GM23338 (cell line): ENCODE measurements at regions not wholly inside any gene's neighbourhood (a gene's known extent, or its start where the extent isn't known, plus 50 kb on each side); places are given as distances from the start of the nearest gene placed in this dataset.

Source experiments
- ATAC-seq: fragments of 200-7000 bp; cut with Tn5 transposase; 3 replicates; pipeline ENCODE4 v1.9.1; 2020
- DNase-seq: peaks from one replicate; pipeline ENCODE4 v3.0.0-alpha.2; 2015; ENCODE audit warnings: low spot score
- H2AFZ ChIP-seq: fragments of 200-600 bp; sonication (generic); 2 replicates; pipeline ENCODE4 v1.8.0; 2016; ENCODE audit warnings: antibody characterized with exemption, mild to moderate bottlenecking, moderate library complexity
- H3F3A ChIP-seq: fragments of 200-600 bp; sonication (generic); replicated peaks from 2 replicates; pipeline ENCODE4 v1.8.0; 2017; ENCODE audit warnings: antibody characterized with exemption, mixed run types, low read depth
- H3K27ac ChIP-seq: fragments of 200-600 bp; sonication (generic); 2 replicates; pipeline ENCODE4 v1.6.1; 2016; ENCODE audit warnings: low read depth
- H3K27me3 ChIP-seq: fragments of 200-600 bp; sonication (generic); 2 replicates; pipeline ENCODE4 v1.8.0; 2016; ENCODE audit warnings: mild to moderate bottlenecking, mixed run types, moderate library complexity; ENCODE audit not compliant: insufficient read depth
- H3K36me3 ChIP-seq: fragments of 200-600 bp; sonication (generic); 2 replicates; pipeline ENCODE4 v1.8.0; 2016; ENCODE audit warnings: mild to moderate bottlenecking; ENCODE audit not compliant: insufficient read depth
- H3K4me1 ChIP-seq: fragments of 200-600 bp; sonication (generic); 2 replicates; pipeline ENCODE4 v1.8.0; 2016; ENCODE audit warnings: mild to moderate bottlenecking, moderate library complexity; ENCODE audit not compliant: insufficient read depth
- H3K4me2 ChIP-seq: fragments of 200-600 bp; sonication (generic); 2 replicates; pipeline ENCODE4 v1.7.1; 2017; ENCODE audit warnings: mixed run types
- H3K4me3 ChIP-seq: fragments of 200-600 bp; sonication (generic); 2 replicates; pipeline ENCODE4 v1.6.1; 2016; ENCODE audit warnings: mixed run types
- H3K79me2 ChIP-seq: fragments of 200-600 bp; sonication (generic); replicated peaks from 2 replicates; pipeline ENCODE4 v1.8.0; 2017; ENCODE audit warnings: mild to moderate bottlenecking; ENCODE audit not compliant: insufficient read depth
- H3K9me2 ChIP-seq: fragments of 200-600 bp; sonication (generic); 2 replicates; pipeline ENCODE4 v1.8.0; 2017; ENCODE audit not compliant: insufficient read depth
- H4K20me1 ChIP-seq: fragments of 200-600 bp; sonication (generic); replicated peaks from 2 replicates; pipeline ENCODE4 v1.8.0; 2017; ENCODE audit warnings: mild to moderate bottlenecking; ENCODE audit not compliant: insufficient read depth
- H3K27ac Mint-ChIP-seq: 2 replicates; pipeline ENCODE4 v1.8.0; 2020; ENCODE audit warnings: inconsistent platforms, mild to moderate bottlenecking, moderate library complexity, mixed read lengths
- H3K27me3 Mint-ChIP-seq: 3 replicates; pipeline ENCODE4 v1.8.0; 2022; ENCODE audit warnings: low read depth, mild to moderate bottlenecking, moderate library complexity, mixed read lengths, inconsistent platforms; ENCODE audit not compliant: insufficient read depth, poor library complexity
- H3K36me3 Mint-ChIP-seq: 3 replicates; pipeline ENCODE4 v1.8.0; 2021; ENCODE audit warnings: low read depth, mild to moderate bottlenecking, inconsistent platforms, moderate library complexity, mixed read lengths
- H3K4me1 Mint-ChIP-seq: 3 replicates; pipeline ENCODE4 v1.8.0; 2020; ENCODE audit warnings: mild to moderate bottlenecking, inconsistent platforms, mixed read lengths
- H3K4me3 Mint-ChIP-seq: 3 replicates; pipeline ENCODE4 v1.8.0; 2021; ENCODE audit warnings: moderate library complexity, mild to moderate bottlenecking, inconsistent platforms, mixed read lengths
- H3K9me3 Mint-ChIP-seq: 3 replicates; pipeline ENCODE4 v1.8.0; 2020; ENCODE audit warnings: moderate library complexity, mild to moderate bottlenecking, inconsistent platforms, mixed read lengths
- CREB1 ChIP-seq: fragments of 250-450 bp; sonication (Bioruptor Pico); IDR thresholded peaks from 2 replicates; pipeline ENCODE4 v1.5.0; 2020; ENCODE audit warnings: low read depth, mild to moderate bottlenecking, moderate library complexity
- EZH2 ChIP-seq: fragments of 200-600 bp; sonication (generic); IDR thresholded peaks from one replicate; pipeline ENCODE4 v1.8.0; 2017; ENCODE audit warnings: antibody characterized with exemption, mild to moderate bottlenecking, low read depth; ENCODE audit not compliant: unreplicated experiment
- EZH2phosphoT487 ChIP-seq: fragments of 200-600 bp; sonication (generic); IDR thresholded peaks from one replicate; pipeline ENCODE4 v1.8.1; 2018; ENCODE audit warnings: antibody characterized with exemption; ENCODE audit not compliant: unreplicated experiment
- JUNB ChIP-seq: IDR thresholded peaks from one replicate; pipeline ENCODE4 v1.6.1; 2016; ENCODE audit warnings: antibody characterized with exemption; ENCODE audit not compliant: unreplicated experiment
- NANOG ChIP-seq: IDR thresholded peaks from 2 replicates; pipeline ENCODE4 v1.6.1; 2016; ENCODE audit warnings: antibody characterized with exemption, borderline replicate concordance
- POLR2AphosphoS5 ChIP-seq: IDR thresholded peaks from 2 replicates; pipeline ENCODE4 v1.6.1; 2016; ENCODE audit warnings: antibody characterized with exemption, low read depth
- STAT1 ChIP-seq: IDR thresholded peaks from one replicate; pipeline ENCODE4 v1.6.1; 2016; ENCODE audit warnings: antibody characterized with exemption; ENCODE audit not compliant: unreplicated experiment
- ZNF114 ChIP-seq: fragments of 250-450 bp; sonication (Bioruptor Pico); IDR thresholded peaks from 2 replicates; pipeline ENCODE4 v1.5.0; 2020; ENCODE audit warnings: mild to moderate bottlenecking, moderate library complexity
- ZNF331 ChIP-seq: fragments of 250-450 bp; sonication (Bioruptor Pico); IDR thresholded peaks from 2 replicates; pipeline ENCODE4 v1.5.0; 2020; ENCODE audit warnings: low read depth, mild to moderate bottlenecking, moderate library complexity
- TF ChIP-seq, protein P1 (sequence below): IDR thresholded peaks from one replicate; pipeline ENCODE4 v1.6.1; 2018; ENCODE audit warnings: antibody characterized with exemption; ENCODE audit not compliant: unreplicated experiment
- TF ChIP-seq, protein P2 (sequence below): IDR thresholded peaks from 2 replicates; pipeline ENCODE4 v1.6.1; 2016; ENCODE audit warnings: antibody characterized with exemption
- TF ChIP-seq, protein P3 (sequence below), 2 experiments: fragments of 200-600 bp in 1 of 2; sonication (generic) in 1 of 2; conservative IDR thresholded peaks; 2 replicates each; pipeline versions ENCODE4 v1.5.1 to v1.6.1; 2016 to 2017; ENCODE audit warnings: antibody characterized with exemption in 2 of 2, low read depth in 2 of 2, mild to moderate bottlenecking in 2 of 2, moderate library complexity in 1 of 2
- TF ChIP-seq, protein P4 (sequence below): fragments of 250-450 bp; sonication (Bioruptor Pico); IDR thresholded peaks from 2 replicates; pipeline ENCODE4 v1.5.0; 2020; ENCODE audit warnings: mild to moderate bottlenecking, moderate library complexity

DNA sequence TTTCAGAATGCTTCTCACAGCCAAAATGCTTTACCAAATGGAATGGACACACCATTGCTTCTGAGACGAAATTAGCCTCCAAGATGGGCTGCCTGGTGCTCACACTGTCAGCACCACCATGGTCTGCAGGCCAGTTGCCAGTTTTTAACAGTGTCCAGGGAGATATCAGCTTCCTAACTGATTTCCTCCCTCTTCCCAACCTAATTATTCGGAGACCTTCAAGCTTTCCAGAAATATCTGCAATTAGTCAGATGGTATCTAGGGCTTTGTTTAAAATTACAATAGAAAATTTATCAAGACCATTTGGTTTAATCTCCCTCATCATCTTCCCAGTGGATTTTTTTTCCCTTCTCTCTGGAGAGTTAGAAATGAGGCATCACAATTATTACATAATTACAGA lies 287.5 kb downstream of the ZPLD1 start:
- no peaks in the 10 kb centered on the region for H3K27me3 Mint-ChIP-seq
- ATAC-seq, result no peak
- no peaks in the 10 kb centered on the region for H3K36me3 Mint-ChIP-seq
- H3K4me1 ChIP-seq, result no peaks in the 10 kb centered on the region
- no peaks in the 10 kb centered on the region for H3K9me3 Mint-ChIP-seq
- no peaks in the 10 kb centered on the region for H3F3A ChIP-seq
- DNase-seq, result no peak
- H3K27ac Mint-ChIP-seq, result no peak overlapping the region
- no peak overlapping the region for H3K4me3 ChIP-seq
- H3K27me3 ChIP-seq, result no peaks in the 10 kb centered on the region
- TF ChIP-seq NANOG (no peak), STAT1 (no peak), JUNB (no peak), CREB1 (CRISPR knock-in tag) (no peak), POLR2AphosphoS5 (no peak), ZNF331 (CRISPR knock-in tag) (no peak), EZH2 (no peak), ZNF114 (no peak), EZH2phosphoT487 (no peak)
- TF ChIP-seq, protein P1, sequence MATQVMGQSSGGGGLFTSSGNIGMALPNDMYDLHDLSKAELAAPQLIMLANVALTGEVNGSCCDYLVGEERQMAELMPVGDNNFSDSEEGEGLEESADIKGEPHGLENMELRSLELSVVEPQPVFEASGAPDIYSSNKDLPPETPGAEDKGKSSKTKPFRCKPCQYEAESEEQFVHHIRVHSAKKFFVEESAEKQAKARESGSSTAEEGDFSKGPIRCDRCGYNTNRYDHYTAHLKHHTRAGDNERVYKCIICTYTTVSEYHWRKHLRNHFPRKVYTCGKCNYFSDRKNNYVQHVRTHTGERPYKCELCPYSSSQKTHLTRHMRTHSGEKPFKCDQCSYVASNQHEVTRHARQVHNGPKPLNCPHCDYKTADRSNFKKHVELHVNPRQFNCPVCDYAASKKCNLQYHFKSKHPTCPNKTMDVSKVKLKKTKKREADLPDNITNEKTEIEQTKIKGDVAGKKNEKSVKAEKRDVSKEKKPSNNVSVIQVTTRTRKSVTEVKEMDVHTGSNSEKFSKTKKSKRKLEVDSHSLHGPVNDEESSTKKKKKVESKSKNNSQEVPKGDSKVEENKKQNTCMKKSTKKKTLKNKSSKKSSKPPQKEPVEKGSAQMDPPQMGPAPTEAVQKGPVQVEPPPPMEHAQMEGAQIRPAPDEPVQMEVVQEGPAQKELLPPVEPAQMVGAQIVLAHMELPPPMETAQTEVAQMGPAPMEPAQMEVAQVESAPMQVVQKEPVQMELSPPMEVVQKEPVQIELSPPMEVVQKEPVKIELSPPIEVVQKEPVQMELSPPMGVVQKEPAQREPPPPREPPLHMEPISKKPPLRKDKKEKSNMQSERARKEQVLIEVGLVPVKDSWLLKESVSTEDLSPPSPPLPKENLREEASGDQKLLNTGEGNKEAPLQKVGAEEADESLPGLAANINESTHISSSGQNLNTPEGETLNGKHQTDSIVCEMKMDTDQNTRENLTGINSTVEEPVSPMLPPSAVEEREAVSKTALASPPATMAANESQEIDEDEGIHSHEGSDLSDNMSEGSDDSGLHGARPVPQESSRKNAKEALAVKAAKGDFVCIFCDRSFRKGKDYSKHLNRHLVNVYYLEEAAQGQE, result no peak
- TF ChIP-seq, protein P2, sequence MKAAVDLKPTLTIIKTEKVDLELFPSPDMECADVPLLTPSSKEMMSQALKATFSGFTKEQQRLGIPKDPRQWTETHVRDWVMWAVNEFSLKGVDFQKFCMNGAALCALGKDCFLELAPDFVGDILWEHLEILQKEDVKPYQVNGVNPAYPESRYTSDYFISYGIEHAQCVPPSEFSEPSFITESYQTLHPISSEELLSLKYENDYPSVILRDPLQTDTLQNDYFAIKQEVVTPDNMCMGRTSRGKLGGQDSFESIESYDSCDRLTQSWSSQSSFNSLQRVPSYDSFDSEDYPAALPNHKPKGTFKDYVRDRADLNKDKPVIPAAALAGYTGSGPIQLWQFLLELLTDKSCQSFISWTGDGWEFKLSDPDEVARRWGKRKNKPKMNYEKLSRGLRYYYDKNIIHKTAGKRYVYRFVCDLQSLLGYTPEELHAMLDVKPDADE, result no peak
- TF ChIP-seq, protein P3, sequence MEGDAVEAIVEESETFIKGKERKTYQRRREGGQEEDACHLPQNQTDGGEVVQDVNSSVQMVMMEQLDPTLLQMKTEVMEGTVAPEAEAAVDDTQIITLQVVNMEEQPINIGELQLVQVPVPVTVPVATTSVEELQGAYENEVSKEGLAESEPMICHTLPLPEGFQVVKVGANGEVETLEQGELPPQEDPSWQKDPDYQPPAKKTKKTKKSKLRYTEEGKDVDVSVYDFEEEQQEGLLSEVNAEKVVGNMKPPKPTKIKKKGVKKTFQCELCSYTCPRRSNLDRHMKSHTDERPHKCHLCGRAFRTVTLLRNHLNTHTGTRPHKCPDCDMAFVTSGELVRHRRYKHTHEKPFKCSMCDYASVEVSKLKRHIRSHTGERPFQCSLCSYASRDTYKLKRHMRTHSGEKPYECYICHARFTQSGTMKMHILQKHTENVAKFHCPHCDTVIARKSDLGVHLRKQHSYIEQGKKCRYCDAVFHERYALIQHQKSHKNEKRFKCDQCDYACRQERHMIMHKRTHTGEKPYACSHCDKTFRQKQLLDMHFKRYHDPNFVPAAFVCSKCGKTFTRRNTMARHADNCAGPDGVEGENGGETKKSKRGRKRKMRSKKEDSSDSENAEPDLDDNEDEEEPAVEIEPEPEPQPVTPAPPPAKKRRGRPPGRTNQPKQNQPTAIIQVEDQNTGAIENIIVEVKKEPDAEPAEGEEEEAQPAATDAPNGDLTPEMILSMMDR (conservative IDR thresholded peaks at IDR 0.05; ENCODE audit: low read depth in 2 of 2), result no peak
- TF ChIP-seq, protein P4, sequence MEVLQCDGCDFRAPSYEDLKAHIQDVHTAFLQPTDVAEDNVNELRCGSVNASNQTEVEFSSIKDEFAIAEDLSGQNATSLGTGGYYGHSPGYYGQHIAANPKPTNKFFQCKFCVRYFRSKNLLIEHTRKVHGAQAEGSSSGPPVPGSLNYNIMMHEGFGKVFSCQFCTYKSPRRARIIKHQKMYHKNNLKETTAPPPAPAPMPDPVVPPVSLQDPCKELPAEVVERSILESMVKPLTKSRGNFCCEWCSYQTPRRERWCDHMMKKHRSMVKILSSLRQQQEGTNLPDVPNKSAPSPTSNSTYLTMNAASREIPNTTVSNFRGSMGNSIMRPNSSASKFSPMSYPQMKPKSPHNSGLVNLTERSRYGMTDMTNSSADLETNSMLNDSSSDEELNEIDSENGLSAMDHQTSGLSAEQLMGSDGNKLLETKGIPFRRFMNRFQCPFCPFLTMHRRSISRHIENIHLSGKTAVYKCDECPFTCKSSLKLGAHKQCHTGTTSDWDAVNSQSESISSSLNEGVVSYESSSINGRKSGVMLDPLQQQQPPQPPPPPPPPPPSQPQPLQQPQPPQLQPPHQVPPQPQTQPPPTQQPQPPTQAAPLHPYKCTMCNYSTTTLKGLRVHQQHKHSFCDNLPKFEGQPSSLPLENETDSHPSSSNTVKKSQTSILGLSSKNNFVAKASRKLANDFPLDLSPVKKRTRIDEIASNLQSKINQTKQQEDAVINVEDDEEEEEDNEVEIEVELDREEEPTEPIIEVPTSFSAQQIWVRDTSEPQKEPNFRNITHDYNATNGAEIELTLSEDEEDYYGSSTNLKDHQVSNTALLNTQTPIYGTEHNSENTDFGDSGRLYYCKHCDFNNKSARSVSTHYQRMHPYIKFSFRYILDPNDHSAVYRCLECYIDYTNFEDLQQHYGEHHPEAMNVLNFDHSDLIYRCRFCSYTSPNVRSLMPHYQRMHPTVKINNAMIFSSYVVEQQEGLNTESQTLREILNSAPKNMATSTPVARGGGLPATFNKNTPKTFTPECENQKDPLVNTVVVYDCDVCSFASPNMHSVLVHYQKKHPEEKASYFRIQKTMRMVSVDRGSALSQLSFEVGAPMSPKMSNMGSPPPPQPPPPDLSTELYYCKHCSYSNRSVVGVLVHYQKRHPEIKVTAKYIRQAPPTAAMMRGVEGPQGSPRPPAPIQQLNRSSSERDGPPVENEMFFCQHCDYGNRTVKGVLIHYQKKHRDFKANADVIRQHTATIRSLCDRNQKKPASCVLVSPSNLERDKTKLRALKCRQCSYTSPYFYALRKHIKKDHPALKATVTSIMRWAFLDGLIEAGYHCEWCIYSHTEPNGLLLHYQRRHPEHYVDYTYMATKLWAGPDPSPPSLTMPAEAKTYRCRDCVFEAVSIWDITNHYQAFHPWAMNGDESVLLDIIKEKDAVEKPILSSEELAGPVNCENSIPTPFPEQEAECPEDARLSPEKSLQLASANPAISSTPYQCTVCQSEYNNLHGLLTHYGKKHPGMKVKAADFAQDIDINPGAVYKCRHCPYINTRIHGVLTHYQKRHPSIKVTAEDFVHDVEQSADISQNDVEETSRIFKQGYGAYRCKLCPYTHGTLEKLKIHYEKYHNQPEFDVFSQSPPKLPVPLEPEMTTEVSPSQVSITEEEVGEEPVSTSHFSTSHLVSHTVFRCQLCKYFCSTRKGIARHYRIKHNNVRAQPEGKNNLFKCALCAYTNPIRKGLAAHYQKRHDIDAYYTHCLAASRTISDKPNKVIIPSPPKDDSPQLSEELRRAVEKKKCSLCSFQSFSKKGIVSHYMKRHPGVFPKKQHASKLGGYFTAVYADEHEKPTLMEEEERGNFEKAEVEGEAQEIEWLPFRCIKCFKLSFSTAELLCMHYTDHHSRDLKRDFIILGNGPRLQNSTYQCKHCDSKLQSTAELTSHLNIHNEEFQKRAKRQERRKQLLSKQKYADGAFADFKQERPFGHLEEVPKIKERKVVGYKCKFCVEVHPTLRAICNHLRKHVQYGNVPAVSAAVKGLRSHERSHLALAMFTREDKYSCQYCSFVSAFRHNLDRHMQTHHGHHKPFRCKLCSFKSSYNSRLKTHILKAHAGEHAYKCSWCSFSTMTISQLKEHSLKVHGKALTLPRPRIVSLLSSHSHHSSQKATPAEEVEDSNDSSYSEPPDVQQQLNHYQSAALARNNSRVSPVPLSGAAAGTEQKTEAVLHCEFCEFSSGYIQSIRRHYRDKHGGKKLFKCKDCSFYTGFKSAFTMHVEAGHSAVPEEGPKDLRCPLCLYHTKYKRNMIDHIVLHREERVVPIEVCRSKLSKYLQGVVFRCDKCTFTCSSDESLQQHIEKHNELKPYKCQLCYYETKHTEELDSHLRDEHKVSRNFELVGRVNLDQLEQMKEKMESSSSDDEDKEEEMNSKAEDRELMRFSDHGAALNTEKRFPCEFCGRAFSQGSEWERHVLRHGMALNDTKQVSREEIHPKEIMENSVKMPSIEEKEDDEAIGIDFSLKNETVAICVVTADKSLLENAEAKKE, result no peak
- no peak overlapping the region for H3K27ac ChIP-seq
- no peaks in the 10 kb centered on the region for H3K36me3 ChIP-seq
- no peak overlapping the region for H2AFZ ChIP-seq
- H3K4me3 Mint-ChIP-seq, result no peak overlapping the region
- H4K20me1 ChIP-seq, result no peaks in the 10 kb centered on the region
- H3K4me1 Mint-ChIP-seq, result no peaks in the 10 kb centered on the region
- H3K4me2 ChIP-seq, result no peak overlapping the region
- no peaks in the 10 kb centered on the region; the same call in 1 of the 2 replicates for H3K9me2 ChIP-seq
- no peaks in the 10 kb centered on the region for H3K79me2 ChIP-seq
